ENCODE measurements at regions not wholly inside any gene's neighbourhood (a gene's known extent, or its start where the extent isn't known, plus 50 kb on each side); places are given as distances from the start of the nearest gene placed in this dataset.

GRCh38 chrX:38973322-38973721 lies 172.1 kb downstream of the MID1IP1 start (continued):
- no peak for TF ChIP-seq ZNF660 (tag by site-specific recombination; IDR thresholded peaks at IDR 0.05)
- TF ChIP-seq RBAK (tag by site-specific recombination; IDR thresholded peaks at IDR 0.05): no peak
- no peak for TF ChIP-seq ZNF843 (tag by site-specific recombination; IDR thresholded peaks at IDR 0.05)
- TF ChIP-seq ZNF785 (tag by site-specific recombination; IDR thresholded peaks at IDR 0.05): no peak
- TF ChIP-seq ZNF580 (tag by site-specific recombination; IDR thresholded peaks at IDR 0.05): no peak
- TF ChIP-seq TSHZ1 (tag by site-specific recombination; IDR thresholded peaks at IDR 0.05; ENCODE audit: borderline replicate concordance): no peak

GRCh38 chrX:38974542-38974941 lies 173.3 kb downstream of the MID1IP1 start:
- H3K9me3 ChIP-seq (ENCODE audit: control insufficient read depth, insufficient read depth, low read depth, low read length): no peaks in the 10 kb centered on the region
- no peaks in the 10 kb centered on the region for H3K4me1 ChIP-seq (ENCODE audit: control insufficient read depth, insufficient read depth, low read length)
- ChIA-PET CTCF (no interaction called here), POLR2A (no interaction called here)
- no peaks in the 10 kb centered on the region for H3K36me3 ChIP-seq (ENCODE audit: control insufficient read depth in 2 of 2, insufficient read depth in 1 of 2, low read length in 2 of 2)
- TF ChIP-seq KLF16 (tag by site-specific recombination; IDR thresholded peaks at IDR 0.05): no peak
- no peak for TF ChIP-seq ZNF350 (tag by site-specific recombination; IDR thresholded peaks at IDR 0.05)
- TF ChIP-seq GLIS1 (tag by site-specific recombination; IDR thresholded peaks at IDR 0.05): no peak
- TF ChIP-seq ZNF18 (tag by site-specific recombination; IDR thresholded peaks at IDR 0.05): no peak
- no peak for TF ChIP-seq ZSCAN4 (tag by site-specific recombination; IDR thresholded peaks at IDR 0.05)
- TF ChIP-seq SP3 (tag by site-specific recombination; IDR thresholded peaks at IDR 0.05): no peak
- no peak for TF ChIP-seq ZNF221 (tag by site-specific recombination; IDR thresholded peaks at IDR 0.05; ENCODE audit: borderline replicate concordance)
- TF ChIP-seq ZNF600 (tag by site-specific recombination; IDR thresholded peaks at IDR 0.05): no peak
- no peak for TF ChIP-seq REST (tag by site-specific recombination; IDR thresholded peaks at IDR 0.05)
- no peak for TF ChIP-seq ZNF112 (tag by site-specific recombination; IDR thresholded peaks at IDR 0.05)
- no peak for TF ChIP-seq ZNF639 (tag by site-specific recombination; IDR thresholded peaks at IDR 0.05)
- no peak for TF ChIP-seq ZNF548 (tag by site-specific recombination; IDR thresholded peaks at IDR 0.05)
- no peak for TF ChIP-seq BCL6B (tag by site-specific recombination; IDR thresholded peaks at IDR 0.05)
- no peak for TF ChIP-seq ZNF530 (tag by site-specific recombination; IDR thresholded peaks at IDR 0.05; ENCODE audit: low read depth)
- H3K27ac ChIP-seq (ENCODE audit: extremely low read depth, low read depth, low read length): no peak overlapping the region
- H3K4me3 ChIP-seq (ENCODE audit: low read depth, low read length): no peak overlapping the region

Data from HEK293 (cell line).